ENCODE measurements at regions not wholly inside any gene's neighbourhood (a gene's known extent, or its start where the extent isn't known, plus 50 kb on each side); places are given as distances from the start of the nearest gene placed in this dataset.

DNA sequence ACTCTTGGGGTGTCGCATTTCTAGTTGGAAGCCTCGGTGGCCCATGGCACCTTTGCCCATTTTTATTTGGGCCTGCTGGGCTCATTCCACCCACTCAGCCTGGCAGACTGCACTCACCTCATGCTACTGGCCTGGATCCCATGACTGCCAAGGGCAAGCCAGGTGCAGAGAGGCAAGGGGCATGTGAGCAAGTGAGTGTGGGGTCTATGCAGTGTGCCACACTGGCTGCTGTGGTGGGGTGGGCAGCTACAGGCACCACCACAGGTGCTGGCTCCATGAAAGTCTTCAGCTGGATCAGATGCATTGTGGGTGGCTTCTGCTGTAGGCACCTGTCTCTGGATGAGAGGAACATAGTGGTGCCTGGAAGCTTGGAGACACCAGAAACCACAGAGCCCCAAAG lies 220.8 kb downstream of the POLR1F start:
- TF ChIP-seq POLR2AphosphoS5 (IDR thresholded peaks at IDR 0.05) (no peak), CTCF (IDR thresholded peaks at IDR 0.05) (no peak), POLR2A (IDR thresholded peaks at IDR 0.05) (no peak)
